ENCODE measurements at regions not wholly inside any gene's neighbourhood (a gene's known extent, or its start where the extent isn't known, plus 50 kb on each side); places are given as distances from the start of the nearest gene placed in this dataset.

GRCh38 chr21:31459457-31459856, 115.4 kb upstream of the TIAM1 start:
- TF ChIP-seq TCF7L2 (IDR thresholded peaks at IDR 0.05; ENCODE audit: low read depth, low read length) (no peak), SIN3A (IDR thresholded peaks at IDR 0.05; ENCODE audit: borderline replicate concordance, insufficient read depth, low read depth, low read length) (no peak), REST (IDR thresholded peaks at IDR 0.05; ENCODE audit: insufficient read depth in 1 of 2, low read depth in 2 of 2, low read length in 1 of 2) (no peak), POLR2AphosphoS5 (IDR thresholded peaks at IDR 0.05; ENCODE audit: low read depth, low read length) (no peak), CTCF (IDR thresholded peaks at IDR 0.05) (no peak)
- intact Hi-C loops (cut with micrococcal nuclease; ENCODE audit: unreplicated experiment) (no loop called here), in situ Hi-C loops (cut with HindIII; ENCODE audit: low pct_unique_long_range_greater_than_20kb, low sequenced_read_pairs) (no loop called here)
- no peak overlapping the region for H3K4me3 ChIP-seq (ENCODE audit: low read depth in 2 of 2, low read length in 2 of 2)
- no peaks in the 10 kb centered on the region for H3K36me3 ChIP-seq (ENCODE audit: control insufficient read depth, insufficient read depth, low read length)
- H3K27ac ChIP-seq (ENCODE audit: low read length), result no peak overlapping the region
- DNase-seq (ENCODE audit: low read depth, low spot score) (no peak), ATAC-seq (no peak)
- BruUV-seq (replicated peaks), result no TSS peak
- H3K9me3 ChIP-seq (ENCODE audit: control insufficient read depth, insufficient read depth, low read depth, low read length), result no peaks in the 10 kb centered on the region
- CTCF ChIA-PET, result no interaction called here
- no peaks in the 10 kb centered on the region for H3K4me1 ChIP-seq (ENCODE audit: control insufficient read depth, insufficient read depth, low read length)
- POLR2A ChIA-PET, result no interaction called here
- H3K27me3 ChIP-seq (ENCODE audit: control insufficient read depth, insufficient read depth, low read length), result no peaks in the 10 kb centered on the region

- DNase-seq (ENCODE audit: low read depth, low spot score), result no peak
- ChIA-PET POLR2A (no interaction called here), CTCF (no interaction called here)
- no peaks in the 10 kb centered on the region for H3K36me3 ChIP-seq (ENCODE audit: control insufficient read depth, insufficient read depth, low read length)
- no peak for ATAC-seq
- in situ Hi-C loops (cut with HindIII; ENCODE audit: low pct_unique_long_range_greater_than_20kb, low sequenced_read_pairs), result no loop called here
- H3K27ac ChIP-seq (ENCODE audit: low read length), result no peak overlapping the region
- intact Hi-C loops (cut with micrococcal nuclease; ENCODE audit: unreplicated experiment), result no loop called here
- H3K4me1 ChIP-seq (ENCODE audit: control insufficient read depth, insufficient read depth, low read length), result no peaks in the 10 kb centered on the region
- no peaks in the 10 kb centered on the region for H3K9me3 ChIP-seq (ENCODE audit: control insufficient read depth, insufficient read depth, low read depth, low read length)
- no peak overlapping the region for H3K4me3 ChIP-seq (ENCODE audit: low read depth in 2 of 2, low read length in 2 of 2)
- TF ChIP-seq SIN3A (IDR thresholded peaks at IDR 0.05; ENCODE audit: borderline replicate concordance, insufficient read depth, low read depth, low read length) (no peak), TCF7L2 (IDR thresholded peaks at IDR 0.05; ENCODE audit: low read depth, low read length) (no peak)
- H3K27me3 ChIP-seq (ENCODE audit: control insufficient read depth, insufficient read depth, low read length), result no peaks in the 10 kb centered on the region
- no TSS peak for BruUV-seq (replicated peaks)
Observed at GRCh38 chr21:31457675-31458074, 113.6 kb upstream of the TIAM1 start.

GRCh38 chr21:31456201-31456600, 112.1 kb upstream of the TIAM1 start:
- ChIA-PET CTCF (no interaction called here), POLR2A (no interaction called here)
- intact Hi-C loops (cut with micrococcal nuclease; ENCODE audit: unreplicated experiment), result no loop called here
- H3K4me1 ChIP-seq (ENCODE audit: control insufficient read depth, insufficient read depth, low read length), result no peaks in the 10 kb centered on the region
- TF ChIP-seq REST (IDR thresholded peaks at IDR 0.05; ENCODE audit: insufficient read depth in 1 of 2, low read depth in 2 of 2, low read length in 1 of 2) (no peak), CTCF (IDR thresholded peaks at IDR 0.05) (no peak), TCF7L2 (IDR thresholded peaks at IDR 0.05; ENCODE audit: low read depth, low read length) (no peak), SIN3A (IDR thresholded peaks at IDR 0.05; ENCODE audit: borderline replicate concordance, insufficient read depth, low read depth, low read length) (no peak), POLR2AphosphoS5 (IDR thresholded peaks at IDR 0.05; ENCODE audit: low read depth, low read length) (no peak)
- in situ Hi-C loops (cut with HindIII; ENCODE audit: low pct_unique_long_range_greater_than_20kb, low sequenced_read_pairs), result no loop called here
- no peaks in the 10 kb centered on the region for H3K27me3 ChIP-seq (ENCODE audit: control insufficient read depth, insufficient read depth, low read length)
- no peaks in the 10 kb centered on the region for H3K9me3 ChIP-seq (ENCODE audit: control insufficient read depth, insufficient read depth, low read depth, low read length)
- BruUV-seq (replicated peaks), result no TSS peak
- H3K27ac ChIP-seq (ENCODE audit: low read length), result no peak overlapping the region
- no peak for ATAC-seq
- H3K36me3 ChIP-seq (ENCODE audit: control insufficient read depth, insufficient read depth, low read length), result no peaks in the 10 kb centered on the region
- H3K4me3 ChIP-seq (ENCODE audit: low read depth in 2 of 2, low read length in 2 of 2), result no peak overlapping the region
- no peak for DNase-seq (ENCODE audit: low read depth, low spot score)
